ENCODE measurements at regions not wholly inside any gene's neighbourhood (a gene's known extent, or its start where the extent isn't known, plus 50 kb on each side); places are given as distances from the start of the nearest gene placed in this dataset.

- TF ChIP-seq CTCF (IDR thresholded peaks at IDR 0.05; ENCODE audit: low read depth, low read length, missing control alignments), result no peak
- DNase-seq (ENCODE audit: low read depth), result no peak
- in situ Hi-C loops (cut with HindIII; ENCODE audit: low sequenced_read_pairs), result no loop called here
- no peak overlapping the region for H3K4me3 ChIP-seq (ENCODE audit: low read depth, low read length)
Observed at GRCh38 chr9:116008278-116008677, 145.3 kb upstream of the PAPPA start.

DNA sequence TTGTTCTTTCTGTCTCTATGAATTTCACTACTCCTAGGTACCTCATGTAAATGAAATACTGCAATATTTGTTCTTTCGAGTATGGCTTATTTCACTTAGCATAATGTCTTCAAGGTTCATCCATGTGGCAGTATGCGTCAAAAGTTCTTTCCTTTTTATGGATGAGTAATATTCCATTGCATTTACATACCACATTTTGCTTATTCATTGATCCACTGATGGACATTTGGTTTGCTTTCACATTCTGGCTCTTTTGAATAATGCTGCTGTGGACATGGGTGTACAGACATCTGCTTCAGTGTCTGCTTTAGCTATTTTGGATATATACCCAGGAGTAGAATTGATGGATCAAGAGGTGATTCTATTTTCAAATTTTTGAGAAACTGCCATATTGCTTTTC, 144.2 kb upstream of the PAPPA start:
- no peak for DNase-seq (ENCODE audit: low read depth)

DNA sequence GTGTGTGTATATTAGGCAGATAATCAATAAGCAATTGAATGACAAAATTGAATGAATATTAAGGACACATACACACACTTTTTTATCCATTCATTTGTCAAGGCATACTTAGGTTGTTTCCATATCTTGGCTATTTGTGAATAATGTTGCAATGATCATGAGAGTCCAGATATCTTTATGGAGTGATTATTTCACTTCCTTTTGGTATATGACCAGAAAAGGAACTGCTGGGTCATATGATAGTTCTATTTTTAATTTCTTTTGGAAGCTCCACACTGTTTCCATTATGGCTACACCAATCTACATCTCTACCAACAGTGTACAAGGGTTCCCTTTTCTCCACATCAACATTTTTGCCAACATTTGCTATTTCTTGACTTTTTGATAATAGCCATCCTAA, 137.7 kb upstream of the PAPPA start:
- in situ Hi-C loops (cut with HindIII; ENCODE audit: low sequenced_read_pairs), result no loop called here
- TF ChIP-seq CTCF (IDR thresholded peaks at IDR 0.05; ENCODE audit: low read depth, low read length, missing control alignments), result no peak
- H3K4me3 ChIP-seq (ENCODE audit: low read depth, low read length), result no peak overlapping the region
- no peak for DNase-seq (ENCODE audit: low read depth)

More for the DNA sequence above, 144.2 kb upstream of the PAPPA start:
- no peak overlapping the region for H3K4me3 ChIP-seq (ENCODE audit: low read depth, low read length)
- in situ Hi-C loops (cut with HindIII; ENCODE audit: low sequenced_read_pairs), result no loop called here
- TF ChIP-seq CTCF (IDR thresholded peaks at IDR 0.05; ENCODE audit: low read depth, low read length, missing control alignments), result no peak

DNA sequence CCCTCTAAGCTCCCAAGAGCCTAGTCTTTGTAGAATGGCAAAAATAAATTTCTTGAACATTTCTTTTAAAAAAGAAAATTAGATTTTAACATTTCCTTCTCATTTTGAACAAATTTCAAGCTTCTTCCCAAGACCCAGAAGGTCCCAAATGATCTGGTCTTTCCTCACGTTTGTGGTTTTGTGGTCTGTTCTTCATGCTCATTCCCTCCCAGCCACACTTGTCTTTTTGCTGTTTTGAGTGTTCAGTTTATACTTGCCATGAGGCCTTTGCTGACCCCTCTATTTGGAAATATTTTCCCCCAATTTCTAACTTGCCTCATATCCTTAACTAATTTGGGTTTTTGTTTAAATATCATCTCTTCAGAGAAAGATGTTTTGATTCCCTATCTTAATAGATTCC, 133.4 kb upstream of the PAPPA start:
- no peak for DNase-seq (ENCODE audit: low read depth)
- in situ Hi-C loops (cut with HindIII; ENCODE audit: low sequenced_read_pairs), result no loop called here
- H3K4me3 ChIP-seq (ENCODE audit: low read depth, low read length), result no peak overlapping the region
- no peak for TF ChIP-seq CTCF (IDR thresholded peaks at IDR 0.05; ENCODE audit: low read depth, low read length, missing control alignments)

- no peak for TF ChIP-seq CTCF (IDR thresholded peaks at IDR 0.05; ENCODE audit: low read depth, low read length, missing control alignments)
- H3K4me3 ChIP-seq (ENCODE audit: low read depth, low read length), result no peak overlapping the region
- in situ Hi-C loops (cut with HindIII; ENCODE audit: low sequenced_read_pairs), result no loop called here
- DNase-seq (ENCODE audit: low read depth), result no peak
Observed at GRCh38 chr9:116020801-116021200, 132.8 kb upstream of the PAPPA start.

- no peak for TF ChIP-seq CTCF (IDR thresholded peaks at IDR 0.05; ENCODE audit: low read depth, low read length, missing control alignments)
- in situ Hi-C loops (cut with HindIII; ENCODE audit: low sequenced_read_pairs), result no loop called here
- no peak for DNase-seq (ENCODE audit: low read depth)
- H3K4me3 ChIP-seq (ENCODE audit: low read depth, low read length), result no peak overlapping the region
Observed at GRCh38 chr9:116027096-116027495, 126.5 kb upstream of the PAPPA start.

GRCh38 chr9:116027511-116027910, 126.1 kb upstream of the PAPPA start:
- in situ Hi-C loops (cut with HindIII; ENCODE audit: low sequenced_read_pairs), result no loop called here
- peak; percentile 1 for DNase-seq (ENCODE audit: low read depth)
- TF ChIP-seq CTCF (IDR thresholded peaks at IDR 0.05; ENCODE audit: low read depth, low read length, missing control alignments), result no peak
- no peak overlapping the region for H3K4me3 ChIP-seq (ENCODE audit: low read depth, low read length)

All from astrocyte of the cerebellum (primary cell).